K562 (cell line): ENCODE measurements at regions not wholly inside any gene's neighbourhood (a gene's known extent, or its start where the extent isn't known, plus 50 kb on each side); places are given as distances from the start of the nearest gene placed in this dataset.
A peak's percentile ranks its signal among the peaks of the same experiment; 100 is the strongest.

Experiments used
- ATAC-seq: fragments of 200-7000 bp; cut with Tn5 transposase; 3 replicates; pipeline ENCODE4 v1.9.1; 2020; ENCODE audit warnings: moderate library complexity
- BruUV-seq: library from RNA; stranded (reverse); fragments of 400-500 nt; replicated peaks from 2 replicates; lab custom pipeline; 2021; lab: Mats Ljungman, UMichigan
- CTCF ChIA-PET: fragments of 300-600 bp; formaldehyde crosslinking; extraction: SDS; loops from one replicate; lab custom pipeline; 2021; ENCODE audit warnings: low intra/inter-chr PET ratio; lab: Yijun Ruan, JAX
- POLR2A ChIA-PET: fragments of 300-600, 350-650 bp; sonication (Branson Sonifier 250); formaldehyde crosslinking; extraction: SDS; loops from one replicate; lab custom pipeline; 2021; ENCODE audit warnings: antibody characterized with exemption, inconsistent platforms; lab: Yijun Ruan, JAX
- DNase-seq, 4 experiments: peaks; one replicate each; pipeline versions ENCODE4 v3.0.0 to v3.0.0-alpha.2; 2011 to 2018; ENCODE audit warnings: low spot score in 3 of 4, mixed read lengths in 3 of 4; ENCODE audit errors: extremely low read depth in 1 of 4
- FAIRE-seq: peaks from 2 replicates; lab custom pipeline; 2011; peaks lifted over from hg19 to GRCh38; lab: Jason Lieb, UNC
- H2AFZ ChIP-seq: 2 replicates; pipeline ENCODE4 v1.6.0; 2011; ENCODE audit warnings: low read depth, low read length, control low read depth, inconsistent platforms
- H3K27ac ChIP-seq: fragments of 200-600 bp; 3 replicates; pipeline ENCODE4 v1.8.0; 2011; ENCODE audit warnings: low read depth, mild to moderate bottlenecking, control low read depth, inconsistent platforms, low read length, moderate library complexity, mixed read lengths; ENCODE audit errors: extremely low read depth
- H3K27me3 ChIP-seq, 2 experiments: fragments of 300-600 bp in 1 of 2; 2 replicates in 1 of 2; 3 replicates in 1 of 2; pipeline versions ENCODE4 v1.6.0 to v1.8.0; 2011; ENCODE audit warnings: inconsistent platforms in 2 of 2, low read length in 2 of 2, mild to moderate bottlenecking in 1 of 2, mixed read lengths in 1 of 2, moderate library complexity in 1 of 2; ENCODE audit not compliant: control insufficient read depth in 2 of 2, insufficient read depth in 2 of 2
- H3K36me3 ChIP-seq: fragments of 300-600 bp; 3 replicates; pipeline ENCODE4 v1.8.0; 2011; ENCODE audit warnings: mild to moderate bottlenecking, low read length, inconsistent platforms; ENCODE audit not compliant: control insufficient read depth, insufficient read depth
- H3K4me1 ChIP-seq, 2 experiments: fragments of 200-600 bp in 1 of 2; replicated peaks in 1 of 2; 2 replicates in 1 of 2; 3 replicates in 1 of 2; pipeline versions ENCODE4 v1.5.1 to v1.8.0; 2011; ENCODE audit warnings: inconsistent platforms in 2 of 2, low read length in 2 of 2, mild to moderate bottlenecking in 1 of 2, mixed read lengths in 1 of 2, moderate library complexity in 1 of 2; ENCODE audit not compliant: control insufficient read depth in 2 of 2, insufficient read depth in 2 of 2
- H3K4me2 ChIP-seq: 2 replicates; pipeline ENCODE4 v1.6.1; 2011; ENCODE audit warnings: low read length, control low read depth, inconsistent platforms, mixed read lengths; ENCODE audit not compliant: insufficient read depth
- H3K4me3 ChIP-seq: fragments of 200-600 bp; sonication (generic), shearing (Covaris generic); 2 replicates; pipeline ENCODE4 v1.5.1; 2016; ENCODE audit warnings: control low read depth, inconsistent platforms
- H3K79me2 ChIP-seq: fragments of 200-600 bp; 3 replicates; pipeline ENCODE4 v1.8.0; 2011; ENCODE audit warnings: low read length, inconsistent platforms; ENCODE audit not compliant: control insufficient read depth, insufficient read depth
- H3K9ac ChIP-seq, 2 experiments: 2 replicates each; pipeline versions ENCODE4 v1.6.0 to v1.6.1; 2011; ENCODE audit warnings: low read depth in 2 of 2, low read length in 2 of 2, control low read depth in 1 of 2, inconsistent platforms in 1 of 2, mild to moderate bottlenecking in 1 of 2, mixed read lengths in 1 of 2; ENCODE audit not compliant: insufficient read depth in 1 of 2
- H3K9me1 ChIP-seq: one replicate; pipeline ENCODE4 v1.6.0; 2011; ENCODE audit warnings: inconsistent platforms, mild to moderate bottlenecking, low read length, moderate library complexity; ENCODE audit not compliant: control insufficient read depth, insufficient read depth
- H3K9me3 ChIP-seq: replicated peaks from 2 replicates; pipeline ENCODE4 v1.5.1; 2011; ENCODE audit warnings: low read depth, low read length, inconsistent platforms; ENCODE audit not compliant: control insufficient read depth, insufficient read depth
- H4K20me1 ChIP-seq: replicated peaks from 2 replicates; pipeline ENCODE4 v1.6.1; 2011; ENCODE audit warnings: low read length, inconsistent platforms, mixed read lengths; ENCODE audit not compliant: control insufficient read depth, insufficient read depth
- BRD9 ChIP-seq: fragments of 450-650 bp; IDR thresholded peaks from 2 replicates; pipeline ENCODE4 v1.6.1; 2018; ENCODE audit warnings: low read depth; ENCODE audit not compliant: partially characterized antibody
- C11orf30 ChIP-seq: fragments of 450-650 bp; IDR thresholded peaks from 2 replicates; pipeline ENCODE4 v1.6.1; 2016; ENCODE audit warnings: low read depth, mild to moderate bottlenecking
- CCNT2 ChIP-seq: IDR thresholded peaks from 2 replicates; pipeline ENCODE4 v1.6.1; 2011; ENCODE audit warnings: borderline replicate concordance, low read depth, mild to moderate bottlenecking, moderate library complexity, mixed read lengths, low read length; ENCODE audit not compliant: insufficient read length; ENCODE audit errors: extremely low read depth
- CEBPB ChIP-seq: fragments of 450-650 bp; IDR thresholded peaks from 2 replicates; pipeline ENCODE4 v1.6.1; 2016; ENCODE audit warnings: missing genetic modification characterization, missing compliant biosample characterization
- MAFG ChIP-seq: fragments of 450-650 bp; conservative IDR thresholded peaks from 2 replicates; pipeline ENCODE4 v1.6.1; 2016; ENCODE audit warnings: missing genetic modification characterization, missing compliant biosample characterization
- MTF1 ChIP-seq: fragments of 250-450 bp; sonication (Bioruptor Pico); IDR thresholded peaks from 2 replicates; pipeline ENCODE4 v1.9.0; 2021; ENCODE audit warnings: moderate library complexity, mild to moderate bottlenecking, inconsistent platforms, borderline replicate concordance
- NFE2 ChIP-seq: IDR thresholded peaks from 2 replicates; pipeline ENCODE4 v1.6.1; 2014; ENCODE audit warnings: antibody characterized with exemption, low read depth
- NR2C2 ChIP-seq, 2 experiments: fragments of 200-800 bp in 1 of 2; sonication (Bioruptor generic) in 1 of 2; sonication (generic) in 1 of 2; formaldehyde crosslinking in 1 of 2; IDR thresholded peaks; 2 replicates each; pipeline versions ENCODE4 v1.6.1 to v1.8.0; 2016 to 2022; ENCODE audit warnings: mild to moderate bottlenecking in 1 of 2, missing compliant biosample characterization in 1 of 2, missing genetic modification characterization in 1 of 2, missing genetic modification reagents in 1 of 2
- PHB2 ChIP-seq: fragments of 450-650 bp; IDR thresholded peaks from 2 replicates; pipeline ENCODE4 v1.6.1; 2017; ENCODE audit warnings: low read depth
- RAD21 ChIP-seq, 2 experiments: fragments of 250-450 bp in 1 of 2; fragments of 450-650 bp in 1 of 2; sonication (Bioruptor Pico) in 1 of 2; formaldehyde crosslinking in 1 of 2; IDR thresholded peaks in 1 of 2; conservative IDR thresholded peaks in 1 of 2; 2 replicates each; pipeline versions ENCODE4 v1.4.0 to v1.8.0; 2020 to 2022; ENCODE audit warnings: mild to moderate bottlenecking in 2 of 2, moderate library complexity in 1 of 2
- SMC3 ChIP-seq: conservative IDR thresholded peaks from 2 replicates; pipeline ENCODE4 v1.6.1; 2011; ENCODE audit warnings: low read depth, low read length, improper control_type of control experiment; ENCODE audit not compliant: insufficient read depth
- ZBTB7A ChIP-seq: IDR thresholded peaks from 2 replicates; pipeline ENCODE4 v1.6.1; 2011; ENCODE audit warnings: low read depth, mild to moderate bottlenecking, low read length, moderate library complexity, borderline replicate concordance; ENCODE audit not compliant: control insufficient read depth
- ZFPM2 ChIP-seq: fragments of 250-450 bp; sonication (Bioruptor Pico); IDR thresholded peaks from 2 replicates; pipeline ENCODE4 v1.5.1; 2022; ENCODE audit warnings: mild to moderate bottlenecking
- ZNF175 ChIP-seq: fragments of 200-800 bp; sonication (Bioruptor generic); IDR thresholded peaks from 2 replicates; pipeline ENCODE4 v1.6.1; 2016; ENCODE audit warnings: low read depth, mild to moderate bottlenecking, missing genetic modification characterization, missing compliant biosample characterization
- ZNF212 ChIP-seq: fragments of 450-650 bp; formaldehyde crosslinking; IDR thresholded peaks from 2 replicates; pipeline ENCODE4 v1.4.0; 2020; ENCODE audit warnings: mild to moderate bottlenecking
- ZNF324 ChIP-seq: fragments of 250-450 bp; sonication (Bioruptor Pico); IDR thresholded peaks from 2 replicates; pipeline ENCODE4 v1.4.0; 2020; ENCODE audit warnings: mild to moderate bottlenecking
- ZNF699 ChIP-seq: fragments of 250-450 bp; sonication (Bioruptor Pico); IDR thresholded peaks from 2 replicates; pipeline ENCODE4 v1.8.0; 2021; ENCODE audit warnings: mild to moderate bottlenecking, moderate library complexity; ENCODE audit not compliant: insufficient replicate concordance
- ZNF764 ChIP-seq: fragments of 250-450 bp; sonication (Bioruptor Pico); IDR thresholded peaks from 2 replicates; pipeline ENCODE4 v1.4.0; 2020; ENCODE audit warnings: low read depth, mild to moderate bottlenecking, moderate library complexity
- ZNF766 ChIP-seq: fragments of 200-800 bp; sonication (Bioruptor generic); conservative IDR thresholded peaks from 2 replicates; pipeline ENCODE4 v1.6.1; 2016; ENCODE audit warnings: missing genetic modification characterization, missing compliant biosample characterization
- ZNF79 ChIP-seq: fragments of 250-450 bp; sonication (Bioruptor Pico); IDR thresholded peaks from 2 replicates; pipeline ENCODE4 v1.4.0; 2020; ENCODE audit warnings: low read depth, mild to moderate bottlenecking, moderate library complexity
- WGBS: fragments of 100-300 bp; shearing (Covaris generic); methylation state at CpG from one replicate; pipeline ENCODE4 v1.1.6; 2016; ENCODE audit warnings: low coverage, mixed read lengths; ENCODE audit not compliant: insufficient coverage; ENCODE audit errors: missing lambda C conversion rate; 5-methylcytosine and 5-hydroxymethylcytosine counted together
- in situ Hi-C: fragments of 300-500 bp; cut with MboI; formaldehyde crosslinking; loops from 4 replicates; pipeline ENCODE4 v1.15.0; 2018; ENCODE audit warnings: inconsistent platforms, mixed read lengths
- intact Hi-C: fragments of 100-400 bp; cut with micrococcal nuclease; formaldehyde crosslinking; loops from 2 replicates; pipeline ENCODE4 v1.14.2; 2022
- TF ChIP-seq, protein P1 (sequence below): fragments of 250-450 bp; sonication (Bioruptor Pico); IDR thresholded peaks from 2 replicates; pipeline ENCODE4 v1.4.0; 2020; ENCODE audit warnings: borderline replicate concordance
- TF ChIP-seq, protein P2 (sequence below), 2 experiments: fragments of 450-650 bp in 1 of 2; sonication (generic) in 1 of 2; formaldehyde crosslinking; conservative IDR thresholded peaks; 2 replicates each; pipeline versions ENCODE4 v1.4.0 to v1.8.1; 2020 to 2022; ENCODE audit warnings: mild to moderate bottlenecking in 1 of 2, missing genetic modification reagents in 1 of 2

DNA sequence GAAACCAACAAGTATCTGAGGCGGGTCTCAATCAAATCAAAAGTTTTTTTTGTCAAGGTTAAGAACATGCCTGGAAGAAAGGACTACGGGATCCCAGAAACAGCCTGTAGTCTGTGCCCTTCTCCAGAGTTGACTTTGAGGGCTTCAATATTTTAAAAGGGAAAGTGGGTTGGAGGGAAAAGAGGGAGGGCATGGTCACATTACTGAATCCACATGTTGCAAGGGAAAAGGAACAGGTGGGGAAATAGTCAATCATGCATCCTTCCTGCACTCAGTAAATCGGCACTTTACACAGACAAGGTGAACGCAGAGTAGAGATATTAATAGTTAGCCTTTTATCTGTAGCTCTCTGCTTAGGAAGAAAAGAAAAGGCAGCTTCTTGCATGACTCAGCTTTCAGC is 808.5 kb downstream of the UQCRFS1 start:
- no peak for FAIRE-seq
- no peaks in the 10 kb centered on the region for H3K79me2 ChIP-seq
- H3K9me3 ChIP-seq = no peaks in the 10 kb centered on the region
- POLR2A ChIA-PET = no interaction called here
- no peak overlapping the region for H3K9ac ChIP-seq
- intact Hi-C loops = no loop called here
- no peaks in the 10 kb centered on the region for H3K36me3 ChIP-seq
- no peak overlapping the region for H2AFZ ChIP-seq
- CTCF ChIA-PET = no interaction called here
- WGBS = 12% methylated on average over 4 of the region's 4 CpGs
- no peak for DNase-seq
- H3K4me3 ChIP-seq = no peak overlapping the region
- BruUV-seq = no TSS peak
- H3K27me3 ChIP-seq = no peaks in the 10 kb centered on the region; a peak in 1 of 5 replicates
- no peak overlapping the region for H3K4me2 ChIP-seq
- no peak overlapping the region for H3K27ac ChIP-seq
- H3K4me1 ChIP-seq = peaks cover 7 to 14% of the 10 kb centered on the region in 2 experiments; a peak in 3 of 5 replicates
- ATAC-seq = no peak; the same call in 2 of the 3 replicates
- H4K20me1 ChIP-seq = no peaks in the 10 kb centered on the region
- in situ Hi-C loops = no loop called here
- H3K9me1 ChIP-seq = no peaks in the 10 kb centered on the region
- TF ChIP-seq ZBTB7A (no peak), ZNF699 (CRISPR knock-in tag) (no peak), RAD21 (CRISPR knock-in tag; conservative IDR thresholded peaks at IDR 0.05 in 1 of 2, IDR thresholded peaks at IDR 0.05 in 1 of 2) (0 out of 4 replicates have a peak, but pooled peaks of 1 of the 2 experiments have one; percentile 11), ZNF212 (CRISPR knock-in tag) (no peak), ZNF79 (CRISPR knock-in tag) (no peak), CEBPB (tag) (no peak), MTF1 (CRISPR knock-in tag) (no peak), MAFG (tag) (peak; percentile 55; the same call in 1 of the 2 replicates), ZNF324 (CRISPR knock-in tag) (no peak), ZNF766 (CRISPR knock-in tag) (no peak), SMC3 (no peak), NFE2 (0 out of 2 replicates have a peak, but pooled peaks have one; percentile 44), NR2C2 (CRISPR knock-in tag; IDR thresholded peaks at IDR 0.05) (no peak), NR2C2 (tag; IDR thresholded peaks at IDR 0.05) (no peak; the same call in 1 of the 2 replicates), BRD9 (no peak), ZFPM2 (CRISPR knock-in tag) (no peak), CCNT2 (no peak), C11orf30 (peak; percentile 40; the same call in 1 of the 2 replicates), PHB2 (no peak), ZNF175 (CRISPR knock-in tag) (no peak), ZNF764 (CRISPR knock-in tag) (no peak)
- TF ChIP-seq, protein P1, sequence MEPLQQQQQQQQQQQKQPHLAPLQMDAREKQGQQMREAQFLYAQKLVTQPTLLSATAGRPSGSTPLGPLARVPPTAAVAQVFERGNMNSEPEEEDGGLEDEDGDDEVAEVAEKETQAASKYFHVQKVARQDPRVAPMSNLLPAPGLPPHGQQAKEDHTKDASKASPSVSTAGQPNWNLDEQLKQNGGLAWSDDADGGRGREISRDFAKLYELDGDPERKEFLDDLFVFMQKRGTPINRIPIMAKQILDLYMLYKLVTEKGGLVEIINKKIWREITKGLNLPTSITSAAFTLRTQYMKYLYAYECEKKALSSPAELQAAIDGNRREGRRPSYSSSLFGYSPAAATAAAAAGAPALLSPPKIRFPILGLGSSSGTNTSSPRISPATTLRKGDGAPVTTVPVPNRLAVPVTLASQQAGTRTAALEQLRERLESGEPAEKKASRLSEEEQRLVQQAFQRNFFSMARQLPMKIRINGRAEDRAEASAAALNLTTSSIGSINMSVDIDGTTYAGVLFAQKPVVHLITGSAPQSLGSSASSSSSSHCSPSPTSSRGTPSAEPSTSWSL (CRISPR knock-in tag) = no peak
- TF ChIP-seq, protein P2, sequence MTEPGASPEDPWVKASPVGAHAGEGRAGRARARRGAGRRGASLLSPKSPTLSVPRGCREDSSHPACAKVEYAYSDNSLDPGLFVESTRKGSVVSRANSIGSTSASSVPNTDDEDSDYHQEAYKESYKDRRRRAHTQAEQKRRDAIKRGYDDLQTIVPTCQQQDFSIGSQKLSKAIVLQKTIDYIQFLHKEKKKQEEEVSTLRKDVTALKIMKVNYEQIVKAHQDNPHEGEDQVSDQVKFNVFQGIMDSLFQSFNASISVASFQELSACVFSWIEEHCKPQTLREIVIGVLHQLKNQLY (CRISPR knock-in tag; conservative IDR thresholded peaks at IDR 0.05) = no peak
